ENCODE measurements at regions not wholly inside any gene's neighbourhood (a gene's known extent, or its start where the extent isn't known, plus 50 kb on each side); places are given as distances from the start of the nearest gene placed in this dataset.
"Not testable (repeated sequence)": the region's sequence is repeated elsewhere in the genome, so short reads cannot be mapped to it uniquely, and the experiment has no call there.

DNA sequence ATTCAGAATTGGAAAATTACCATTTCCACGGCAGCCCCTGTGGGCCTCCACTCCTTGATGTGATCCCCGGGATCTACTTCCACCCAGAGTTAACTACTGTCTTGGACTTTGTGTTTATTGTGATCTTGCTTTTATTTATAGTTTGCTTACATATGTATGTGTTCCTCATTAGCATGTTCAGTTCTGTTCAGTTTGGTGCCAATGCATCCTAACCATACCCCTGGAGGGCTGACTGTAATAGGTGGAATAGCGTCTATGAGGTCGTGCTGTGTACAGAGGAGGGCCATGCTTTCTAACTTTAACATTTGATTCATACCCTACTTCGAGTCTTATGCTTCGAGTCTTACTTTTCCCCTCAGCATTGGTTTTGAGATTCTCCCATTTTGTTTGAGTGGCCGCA is 104.3 kb upstream of the SLC24A3 start:
- in situ Hi-C loops (cut with HindIII; ENCODE audit: low sequenced_read_pairs) = no loop called here

DNA sequence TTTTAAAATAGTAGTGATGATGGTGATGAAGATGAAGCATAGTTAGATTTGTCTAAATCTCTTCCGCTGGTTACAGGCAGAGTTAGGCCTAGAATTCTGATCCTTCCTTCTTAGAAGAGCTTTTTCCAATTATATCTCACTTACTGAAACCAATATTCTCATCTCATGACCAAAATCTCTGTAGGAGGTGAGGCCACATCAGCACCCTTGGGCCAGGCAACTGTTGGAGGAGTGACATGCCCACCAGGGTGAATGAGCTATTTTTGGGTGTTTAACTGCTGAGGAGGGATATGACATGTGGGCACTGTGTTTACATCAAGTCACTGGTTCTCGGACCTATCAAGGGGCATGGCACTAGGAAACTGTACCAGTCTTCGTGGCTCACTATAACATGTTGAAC is 102.2 kb upstream of the SLC24A3 start:
- in situ Hi-C loops (cut with HindIII; ENCODE audit: low sequenced_read_pairs) = no loop called here

DNA sequence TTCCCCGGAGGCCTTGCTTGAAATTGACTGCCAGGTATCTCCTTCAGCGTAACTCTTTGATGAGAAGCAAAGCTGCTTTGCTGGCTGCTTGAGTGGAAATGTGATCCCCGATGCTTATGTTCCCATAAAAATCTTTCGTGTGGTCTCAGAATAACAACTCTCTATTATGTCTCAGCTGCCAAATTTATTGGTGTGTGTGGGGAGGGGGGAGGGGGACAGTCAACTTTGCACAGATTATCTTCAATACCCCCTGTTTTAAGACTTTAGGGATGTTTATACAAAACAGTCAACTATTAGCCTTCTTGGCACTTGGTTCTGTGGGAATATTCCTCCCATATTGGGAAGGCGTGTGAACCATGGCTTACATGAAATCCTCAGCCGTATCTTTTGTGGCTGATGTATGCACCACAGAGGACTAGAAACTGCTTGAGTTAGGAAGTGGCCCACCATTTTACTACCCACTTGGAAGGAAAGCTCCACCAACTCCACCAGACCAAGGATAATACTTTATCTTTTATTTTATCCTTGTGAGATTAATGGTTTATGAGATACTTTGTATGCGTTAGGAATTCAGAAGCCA is 101.5 kb upstream of the SLC24A3 start:
- in situ Hi-C loops (cut with HindIII; ENCODE audit: low sequenced_read_pairs) = no loop called here

DNA sequence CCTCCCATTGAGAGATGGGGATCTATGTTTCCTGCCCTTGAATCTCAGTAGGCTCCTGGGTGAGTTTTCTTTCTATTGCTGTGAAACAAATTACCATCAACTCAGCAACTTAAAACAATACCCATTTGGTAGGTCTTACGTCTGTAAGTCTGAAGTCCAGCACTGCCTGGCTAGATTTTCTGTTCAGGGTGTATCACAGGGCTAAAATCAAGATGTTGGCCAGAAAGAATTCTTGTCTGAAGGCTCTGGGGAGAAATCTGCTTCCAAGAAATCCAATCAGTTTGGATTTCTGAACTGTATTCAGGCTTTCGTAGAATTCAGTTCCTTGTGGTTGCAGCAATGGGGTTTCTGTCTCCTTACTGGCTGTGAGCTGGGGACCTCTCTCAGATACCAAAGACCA is 99.6 kb upstream of the SLC24A3 start:
- in situ Hi-C loops (cut with HindIII; ENCODE audit: low sequenced_read_pairs) = no loop called here

DNA sequence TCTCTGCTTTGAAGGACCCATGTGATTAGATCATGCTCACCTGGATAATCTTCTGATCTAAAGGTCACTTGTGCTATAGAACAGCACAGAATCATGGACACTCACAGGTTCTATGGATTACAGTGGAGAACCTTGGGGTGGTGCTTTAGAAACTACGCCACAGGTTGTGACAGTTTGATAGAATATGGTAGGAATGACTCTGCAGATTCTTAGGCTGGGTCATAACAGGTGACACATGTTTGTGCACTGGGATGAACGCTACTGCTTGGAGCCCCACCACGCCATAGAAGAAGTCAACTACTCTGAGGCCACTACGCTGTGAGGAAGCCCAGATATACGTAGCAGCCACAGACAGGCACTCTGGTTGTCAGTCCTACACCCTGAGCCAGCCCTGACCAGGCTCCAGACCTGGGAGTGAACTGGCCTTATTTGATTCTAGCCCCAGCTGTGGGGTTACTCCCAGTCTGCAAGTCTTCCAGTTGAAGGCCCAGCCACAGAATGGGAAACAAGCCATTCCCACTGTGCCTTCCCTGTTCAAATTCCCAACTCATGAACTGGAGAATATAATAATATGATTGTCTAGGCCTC is 99.0 kb upstream of the SLC24A3 start:
- in situ Hi-C loops (cut with HindIII; ENCODE audit: low sequenced_read_pairs) = no loop called here

DNA sequence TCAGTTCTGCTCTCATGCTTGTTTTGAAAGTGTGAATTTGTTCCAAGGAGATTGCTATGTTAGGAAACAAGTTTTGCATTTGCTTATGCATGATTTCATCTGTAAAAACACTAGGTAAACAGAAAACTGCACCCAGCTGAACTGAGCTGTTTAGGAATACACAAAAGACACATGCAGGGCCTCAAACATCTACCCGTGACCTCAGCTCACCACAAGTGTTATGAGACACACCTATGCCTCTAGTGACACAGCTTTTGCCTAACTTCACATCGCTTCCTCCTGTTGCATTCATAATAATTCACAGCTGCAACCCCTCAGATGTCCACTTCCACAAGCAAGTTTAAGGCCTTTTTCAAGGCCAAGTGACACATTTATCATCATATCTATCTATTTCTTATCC is 98.0 kb upstream of the SLC24A3 start:
- in situ Hi-C loops (cut with HindIII; ENCODE audit: low sequenced_read_pairs) = no loop called here

DNA sequence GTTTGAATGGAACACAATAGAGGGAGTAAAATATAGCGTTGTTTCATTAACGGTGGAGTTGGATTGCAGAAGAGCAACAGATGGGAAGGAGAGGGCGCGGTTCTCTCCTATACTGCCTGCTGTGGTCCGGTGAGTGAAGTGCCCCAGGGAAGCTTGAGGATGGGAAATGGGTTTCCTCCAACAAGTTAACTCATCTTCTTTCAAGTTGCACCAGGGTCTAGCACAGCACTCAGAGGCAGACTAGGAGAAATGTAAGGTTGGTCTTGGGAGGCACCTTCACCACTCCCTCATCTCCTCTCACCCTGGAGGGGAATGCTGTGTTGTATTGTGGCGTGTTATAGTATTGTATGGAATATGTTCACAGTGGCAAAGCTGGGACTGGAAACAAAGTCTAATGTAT is 96.9 kb upstream of the SLC24A3 start:
- in situ Hi-C loops (cut with HindIII; ENCODE audit: low sequenced_read_pairs) = no loop called here

DNA sequence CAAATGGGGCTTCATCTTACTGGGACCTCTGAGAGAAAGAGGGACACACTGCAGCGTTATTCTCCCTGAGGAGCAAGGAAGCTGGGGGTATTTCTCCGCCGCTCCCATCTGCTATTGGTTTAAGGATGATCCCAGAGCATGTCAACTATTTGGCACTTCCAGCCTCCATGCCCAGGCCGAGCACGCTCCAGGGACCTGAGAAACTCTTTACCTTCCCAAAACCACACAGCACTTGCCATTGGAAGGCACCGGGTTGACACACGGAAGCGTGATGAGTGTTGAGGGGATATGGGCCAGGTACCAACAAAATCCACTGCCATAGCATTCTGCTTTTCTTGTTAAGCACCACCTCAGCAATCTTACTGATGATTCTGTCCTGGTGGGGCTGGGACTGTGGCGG is 92.4 kb upstream of the SLC24A3 start:
- in situ Hi-C loops (cut with HindIII; ENCODE audit: low sequenced_read_pairs) = no loop called here

DNA sequence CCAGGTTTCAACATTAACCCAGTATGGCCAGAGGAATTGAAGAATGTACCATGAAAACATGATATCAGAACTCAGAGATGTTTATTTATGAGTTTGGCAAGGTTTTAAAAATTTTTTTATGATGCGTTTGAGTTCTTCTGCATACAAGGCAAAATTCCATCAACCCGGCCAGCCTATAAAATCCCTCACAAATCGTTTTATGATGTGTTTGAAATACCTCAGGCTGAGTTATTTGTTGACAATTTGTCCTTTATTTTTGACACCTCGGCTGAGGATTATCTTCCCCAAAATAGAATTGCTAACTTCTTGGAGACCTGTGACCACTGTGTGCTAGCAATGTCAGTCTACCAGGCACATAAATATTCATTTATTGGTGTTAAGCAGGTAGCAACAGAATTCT is 91.9 kb upstream of the SLC24A3 start:
- in situ Hi-C loops (cut with HindIII; ENCODE audit: low sequenced_read_pairs) = no loop called here

DNA sequence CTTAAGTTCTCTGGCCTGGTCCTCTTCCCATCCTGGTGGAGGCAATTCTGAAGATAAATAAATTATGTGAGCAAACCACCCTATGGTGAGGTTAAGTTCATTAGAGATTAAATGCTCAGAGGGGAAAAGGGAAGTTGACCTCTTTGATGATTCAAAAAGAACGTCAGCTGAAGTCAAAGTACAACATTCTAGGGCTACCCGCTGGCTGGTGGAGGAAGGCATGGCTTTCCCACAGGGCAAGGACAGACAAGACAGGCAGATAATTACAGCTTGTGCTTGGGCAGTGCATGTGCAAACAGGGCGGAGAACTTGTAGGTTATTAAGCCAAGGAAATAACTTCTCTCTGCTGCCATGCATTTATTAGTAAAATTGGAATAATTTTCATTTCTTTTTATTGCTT is 91.0 kb upstream of the SLC24A3 start:
- in situ Hi-C loops (cut with HindIII; ENCODE audit: low sequenced_read_pairs) = no loop called here

DNA sequence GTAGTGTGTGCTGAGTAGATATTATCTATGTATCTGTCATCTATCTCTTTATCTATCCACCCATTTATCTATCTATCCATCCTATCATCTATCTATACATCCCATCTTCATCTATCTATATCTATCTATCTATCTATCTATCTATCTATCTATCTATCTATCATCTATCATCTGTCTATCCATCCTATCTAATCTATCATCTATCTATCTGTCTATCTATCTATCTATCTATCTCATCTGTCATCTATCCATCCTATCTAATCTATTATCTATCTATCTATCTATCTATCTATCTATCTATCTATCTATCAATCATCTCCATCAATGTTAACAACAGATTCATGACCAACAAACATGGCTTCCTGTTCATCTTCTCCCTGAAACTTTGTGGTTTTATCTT is 90.5 kb upstream of the SLC24A3 start:
- in situ Hi-C loops (cut with HindIII; ENCODE audit: low sequenced_read_pairs) = no loop called here

DNA sequence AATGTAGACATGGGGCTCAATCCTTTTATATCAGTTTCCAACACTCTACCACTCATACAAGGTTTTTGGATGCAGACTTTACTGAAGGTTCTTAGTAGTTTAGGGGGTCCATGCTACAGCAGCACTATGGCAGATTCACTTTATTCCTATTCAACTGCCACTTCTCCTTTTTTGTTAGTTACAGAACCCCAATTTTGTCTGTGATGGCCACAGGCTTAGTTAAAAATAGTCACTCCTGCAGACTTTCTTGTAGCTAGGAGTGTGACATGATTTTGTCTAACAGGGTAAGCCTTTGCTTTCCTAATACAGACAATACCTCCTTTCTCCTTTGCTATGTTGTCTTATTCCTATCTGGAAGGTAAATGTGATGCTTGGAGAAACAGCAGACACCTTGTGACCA is 90.0 kb upstream of the SLC24A3 start:
- in situ Hi-C loops (cut with HindIII; ENCODE audit: low sequenced_read_pairs) = no loop called here

DNA sequence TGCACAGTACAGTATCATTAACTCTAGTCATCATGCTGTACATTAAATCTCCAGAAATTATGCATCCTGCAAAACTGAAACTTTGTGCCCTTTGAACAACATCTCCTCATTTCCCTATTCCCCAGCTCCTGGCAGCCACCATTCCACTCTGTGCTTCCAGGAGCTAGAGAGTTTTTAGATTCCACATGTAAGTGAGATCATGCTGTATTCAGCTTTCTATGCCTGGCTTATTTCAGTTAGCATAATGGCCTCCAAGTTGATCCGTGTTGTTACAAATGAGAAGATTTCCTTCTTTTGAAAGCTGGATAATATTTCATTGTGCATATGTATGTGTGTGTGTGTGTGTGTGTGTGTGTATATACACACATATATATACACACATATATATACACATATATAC is 86.9 kb upstream of the SLC24A3 start:
- in situ Hi-C loops (cut with HindIII; ENCODE audit: low sequenced_read_pairs) = no loop called here

DNA sequence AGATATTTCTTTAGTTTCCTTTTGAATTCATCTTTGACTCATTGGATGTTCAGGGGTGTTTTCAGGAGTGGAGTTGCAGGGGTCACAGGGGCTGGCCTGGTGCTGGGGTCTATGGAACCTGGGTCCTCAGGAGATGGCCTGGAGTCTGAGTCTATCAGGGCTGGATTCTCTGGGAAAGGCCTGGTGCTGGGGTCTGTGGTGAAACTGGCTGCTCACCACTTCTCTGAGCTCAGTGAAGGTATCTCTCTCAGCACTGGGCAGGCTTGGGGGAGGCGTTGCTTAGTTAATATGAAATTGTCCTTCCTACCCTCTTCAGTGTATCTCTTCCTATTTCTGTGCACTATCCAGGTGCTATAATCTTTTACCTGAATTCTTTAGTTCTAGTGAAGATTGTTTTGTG is 83.1 kb upstream of the SLC24A3 start:
- in situ Hi-C loops (cut with HindIII; ENCODE audit: low sequenced_read_pairs) = no loop called here

DNA sequence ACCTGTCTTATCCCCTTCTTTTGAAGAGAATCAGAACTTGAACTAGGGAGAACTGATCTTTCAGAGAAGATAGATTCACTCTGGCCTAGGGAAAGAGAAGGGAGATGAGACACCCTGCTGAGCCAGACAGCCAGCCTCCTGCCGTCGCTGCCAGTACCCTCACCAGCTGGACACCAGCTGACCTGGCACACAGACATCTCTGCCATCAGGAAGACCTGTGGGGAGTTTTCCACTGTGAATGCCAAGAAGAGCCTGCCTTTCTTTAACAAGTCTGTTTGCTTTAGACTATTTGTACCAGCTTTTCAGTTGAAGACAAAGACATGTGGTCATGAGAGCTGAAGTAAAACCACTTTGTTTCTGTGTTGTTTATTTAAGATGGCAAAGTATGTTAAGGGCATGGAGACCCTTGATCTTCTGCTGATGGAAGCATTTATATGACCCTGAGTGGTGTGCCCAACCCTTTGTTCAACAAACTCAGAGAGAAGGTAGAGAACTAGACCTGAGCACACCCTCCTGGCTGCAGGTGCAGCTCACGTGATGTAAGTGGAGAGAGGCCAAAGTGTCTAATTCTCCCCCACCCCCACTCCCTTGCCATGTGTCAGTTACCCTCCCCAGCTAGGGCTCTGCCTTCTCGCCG is 82.3 kb upstream of the SLC24A3 start:
- in situ Hi-C loops (cut with HindIII; ENCODE audit: low sequenced_read_pairs) = no loop called here

DNA sequence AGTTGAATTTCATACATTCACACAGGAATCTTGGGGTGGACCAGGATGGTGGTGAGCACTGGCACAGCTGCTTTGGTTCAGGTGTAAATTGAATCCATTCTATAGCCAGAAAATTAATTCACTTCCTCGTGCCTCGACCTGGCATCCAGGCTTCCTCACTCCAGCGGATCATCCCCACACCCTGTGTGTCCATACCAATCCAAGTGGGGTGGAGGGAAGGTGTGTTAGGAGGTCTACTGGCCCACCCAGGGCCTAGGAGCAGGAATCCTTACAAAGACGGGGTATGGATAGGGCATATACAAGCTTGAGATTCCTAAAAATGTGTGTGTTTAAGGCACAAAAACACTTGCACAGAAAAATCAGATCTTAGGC is 81.8 kb upstream of the SLC24A3 start:
- in situ Hi-C loops (cut with HindIII; ENCODE audit: low sequenced_read_pairs) = no loop called here

DNA sequence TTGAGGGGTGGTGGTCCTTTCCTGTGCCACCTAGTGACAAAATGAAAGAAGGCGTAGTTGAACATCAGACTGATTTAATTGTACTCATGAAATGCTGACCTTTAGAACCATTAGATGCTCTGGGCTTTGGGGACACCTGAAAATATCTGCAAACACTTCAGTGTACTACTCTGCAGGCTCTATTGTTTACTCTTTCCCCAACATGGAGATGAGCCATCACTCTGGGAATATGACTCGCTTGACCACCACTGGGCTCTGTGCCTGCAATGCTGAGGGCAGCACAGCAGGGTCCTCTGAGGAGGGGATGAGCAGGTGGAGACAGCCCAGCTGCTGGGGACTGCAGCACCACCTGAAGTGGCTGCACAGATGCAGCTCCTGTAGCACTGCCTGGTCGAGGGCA is 74.8 kb upstream of the SLC24A3 start:
- in situ Hi-C loops (cut with HindIII; ENCODE audit: low sequenced_read_pairs) = no loop called here

DNA sequence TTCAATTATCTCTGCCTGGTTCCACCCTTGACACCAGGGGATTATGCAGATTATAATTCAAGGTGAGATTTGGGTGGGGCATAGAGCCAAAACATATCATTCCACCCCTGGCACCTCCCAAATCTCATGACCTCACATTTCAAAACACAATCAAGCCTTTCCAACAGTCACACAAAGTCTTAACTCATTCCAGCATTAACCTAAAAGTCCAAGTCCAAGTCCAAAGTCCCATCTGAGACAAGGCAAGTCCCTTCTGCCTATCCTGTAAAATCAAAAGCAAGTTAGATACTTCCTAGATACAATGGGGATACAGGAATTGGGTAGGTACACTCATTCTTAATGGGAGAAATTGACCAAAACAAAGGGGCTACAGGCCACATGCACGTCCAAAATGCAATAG is 73.7 kb upstream of the SLC24A3 start:
- in situ Hi-C loops (cut with HindIII; ENCODE audit: low sequenced_read_pairs) = no loop called here

DNA sequence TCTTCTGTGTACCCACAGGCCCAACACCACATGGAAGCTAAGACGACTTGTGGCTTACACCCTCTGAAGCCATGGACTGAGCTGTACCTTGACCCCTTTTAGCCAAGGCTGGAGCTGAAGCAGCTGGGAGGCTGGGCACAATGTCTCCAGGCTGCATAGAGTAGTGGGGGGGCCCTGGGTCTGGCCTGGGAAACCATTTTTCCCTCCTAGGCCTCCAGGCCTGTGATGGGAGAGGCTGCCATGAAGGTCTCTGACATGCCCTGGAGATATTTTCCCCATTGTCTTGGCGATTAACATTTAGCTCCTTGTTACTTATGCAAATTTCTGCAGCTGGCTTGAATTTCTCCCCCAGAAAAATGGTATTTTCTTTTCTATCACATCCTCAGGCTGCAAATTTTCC is 72.9 kb upstream of the SLC24A3 start:
- in situ Hi-C loops (cut with HindIII; ENCODE audit: low sequenced_read_pairs) = not testable (repeated sequence)

DNA sequence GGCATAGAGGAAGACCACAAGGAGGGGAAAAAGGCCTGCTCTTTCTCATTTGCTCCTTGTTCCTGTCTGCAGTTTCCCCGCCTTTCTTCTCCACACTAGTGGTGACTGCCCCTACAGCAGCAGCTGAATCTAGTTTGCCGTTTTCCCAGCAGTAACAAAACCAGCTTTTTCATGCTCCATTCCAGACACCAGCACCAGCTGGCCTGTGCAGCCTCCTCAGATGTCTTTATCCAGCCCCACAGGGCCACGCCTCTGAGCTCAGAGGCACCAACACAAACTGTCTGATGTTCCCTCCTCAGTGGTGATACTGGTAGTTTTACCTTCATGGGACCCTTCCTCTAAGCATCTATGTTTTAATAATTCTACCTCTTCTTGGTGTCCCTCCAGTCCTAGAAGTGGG is 70.4 kb upstream of the SLC24A3 start:
- in situ Hi-C loops (cut with HindIII; ENCODE audit: low sequenced_read_pairs) = no loop called here

DNA sequence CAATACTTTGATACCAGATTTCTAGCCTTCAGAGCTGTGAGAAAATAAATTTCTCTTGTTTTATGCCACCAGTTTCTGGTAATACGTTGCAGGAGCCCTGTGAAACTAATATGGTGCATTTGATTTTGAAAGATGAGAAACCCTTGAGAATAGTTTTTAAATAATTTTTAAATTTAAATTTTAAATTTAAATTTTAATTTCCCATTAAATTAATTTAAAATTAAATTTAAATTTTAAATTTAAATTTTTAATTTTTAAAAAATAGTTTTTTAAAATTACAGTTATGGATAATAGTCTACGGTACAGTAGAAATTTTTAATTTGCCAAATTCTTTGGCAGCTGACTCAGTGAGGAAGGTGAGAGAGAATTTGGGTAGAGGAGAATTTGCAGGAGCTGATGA is 68.6 kb upstream of the SLC24A3 start:
- in situ Hi-C loops (cut with HindIII; ENCODE audit: low sequenced_read_pairs) = no loop called here

DNA sequence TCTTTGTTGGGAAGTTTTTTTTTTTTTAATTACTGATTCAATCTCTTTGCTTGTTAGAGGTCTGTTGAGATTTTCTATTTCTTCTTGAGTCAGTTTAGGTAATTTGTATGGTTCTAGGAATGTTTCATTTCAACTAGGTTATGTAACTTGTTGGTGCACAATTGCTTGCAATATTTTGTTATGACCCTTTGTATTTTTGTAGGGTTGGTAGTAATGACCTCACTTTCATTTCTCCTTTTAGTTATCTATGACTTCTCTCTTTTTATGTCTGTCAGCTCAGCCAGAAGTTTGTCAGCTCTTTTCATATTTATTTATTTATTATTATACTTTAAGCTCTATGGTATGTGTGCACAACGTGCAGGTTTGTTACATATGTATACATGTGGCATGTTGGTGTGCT is 51.1 kb upstream of the SLC24A3 start:
- in situ Hi-C loops (cut with HindIII; ENCODE audit: low sequenced_read_pairs) = no loop called here
